NCI-H2196 treated with DMSO at 0.1 percent for 48 hours (cell line): ENCODE measurements at regions not wholly inside any gene's neighbourhood (a gene's known extent, or its start where the extent isn't known, plus 50 kb on each side); places are given as distances from the start of the nearest gene placed in this dataset.
"Not testable (repeated sequence)": the region's sequence is repeated elsewhere in the genome, so short reads cannot be mapped to it uniquely, and the experiment has no call there.

Source experiments
- DNase-seq: peaks from one replicate; lab custom pipeline; 2025; ENCODE audit not compliant: unreplicated experiment; lab: John Stamatoyannopoulos, UW

GRCh38 chr5:71771191-71771590 is 52.1 kb downstream of the CARTPT start:
- DNase-seq, result no peak

GRCh38 chr5:71778678-71779276 is 59.7 kb downstream of the CARTPT start:
- DNase-seq, result no peak

- no peak for DNase-seq
Observed at GRCh38 chr5:71780597-71780996, 61.5 kb downstream of the CARTPT start.

- no peak for DNase-seq
Observed at GRCh38 chr5:71782393-71782770, 63.3 kb downstream of the CARTPT start.

GRCh38 chr5:71782771-71783770 is 64.0 kb downstream of the CARTPT start:
- peak; percentile 9 for DNase-seq

- DNase-seq, result no peak
Observed at GRCh38 chr5:71783891-71784290, 64.8 kb downstream of the CARTPT start.

- DNase-seq, result no peak
Observed at GRCh38 chr5:71786337-71787055, 67.4 kb downstream of the CARTPT start.

GRCh38 chr5:71788794-71789193 is 69.7 kb downstream of the CARTPT start:
- DNase-seq, result no peak

GRCh38 chr5:71789746-71790145 is 70.7 kb downstream of the CARTPT start:
- DNase-seq, result no peak

GRCh38 chr5:71790433-71790832 is 71.4 kb downstream of the CARTPT start:
- DNase-seq, result no peak

- not testable (repeated sequence) for DNase-seq
Observed at GRCh38 chr5:71792041-71792440, 73.0 kb downstream of the CARTPT start.

GRCh38 chr5:71794061-71794695 is 75.1 kb downstream of the CARTPT start:
- DNase-seq, result no peak

- DNase-seq, result no peak
Observed at GRCh38 chr5:71802673-71803072, 83.6 kb downstream of the CARTPT start.

- no peak for DNase-seq
Observed at GRCh38 chr5:71806711-71807110, 87.6 kb downstream of the CARTPT start.

GRCh38 chr5:71807909-71808308 is 88.8 kb downstream of the CARTPT start:
- no peak for DNase-seq

- no peak for DNase-seq
Observed at GRCh38 chr5:71809446-71809845, 90.4 kb downstream of the CARTPT start.

- no peak for DNase-seq
Observed at GRCh38 chr5:71810023-71810422, 90.9 kb downstream of the CARTPT start.

GRCh38 chr5:71810471-71811195 is 91.6 kb downstream of the CARTPT start:
- no peak for DNase-seq

- DNase-seq, result no peak
Observed at GRCh38 chr5:71811779-71812178, 92.7 kb downstream of the CARTPT start.

GRCh38 chr5:71816307-71816706 is 97.2 kb downstream of the CARTPT start:
- DNase-seq, result no peak

- no peak for DNase-seq
Observed at GRCh38 chr5:71817891-71818290, 98.8 kb downstream of the CARTPT start.
